Esophagus squamous epithelium (tissue), 4 donors: ENCODE measurements at regions not wholly inside any gene's neighbourhood (a gene's known extent, or its start where the extent isn't known, plus 50 kb on each side); places are given as distances from the start of the nearest gene placed in this dataset.

Experiments used
- CTCF ChIP-seq, 6 experiments: fragments of 450-650 bp in 4 of 6; fragments of 200-600 bp in 2 of 6; sonication (generic) in 2 of 6; IDR thresholded peaks; one replicate each; pipeline ENCODE4 v1.5.1; 2016 to 2019; ENCODE audit warnings: antibody characterized with exemption in 6 of 6, mild to moderate bottlenecking in 4 of 6, moderate library complexity in 4 of 6
- POLR2A ChIP-seq, 4 donors: fragments of 450-650 bp; IDR thresholded peaks; one replicate each; pipeline ENCODE4 v1.6.1; 2017; ENCODE audit warnings: antibody characterized with exemption in 4 of 4, mild to moderate bottlenecking in 4 of 4, moderate library complexity in 3 of 4

DNA sequence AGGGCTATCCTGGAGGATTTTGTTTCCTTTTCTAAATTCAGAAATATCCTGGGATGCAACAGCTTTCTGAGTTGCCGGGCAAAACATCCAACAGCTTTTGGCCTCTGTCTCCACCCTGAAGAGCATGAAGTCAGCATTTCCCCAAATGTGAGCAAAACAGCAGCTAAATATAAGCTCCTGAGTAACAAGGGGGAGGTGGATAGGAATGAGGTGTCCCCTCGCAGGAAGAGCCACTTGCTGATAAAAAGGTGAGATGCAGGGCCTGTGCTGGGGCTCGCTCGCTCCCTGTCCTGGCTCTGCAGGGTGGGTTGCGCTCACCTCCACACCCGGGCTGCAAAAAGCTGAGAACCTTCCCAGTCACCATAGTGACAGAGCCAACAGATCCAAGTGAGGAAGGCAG lies 264.3 kb downstream of the ZEB1 start:
- TF ChIP-seq CTCF (IDR thresholded peaks at IDR 0.05): no peak
- TF ChIP-seq POLR2A (IDR thresholded peaks at IDR 0.05): no peak
